Gastroesophageal sphincter (tissue), 3 donors: ENCODE measurements at regions not wholly inside any gene's neighbourhood (a gene's known extent, or its start where the extent isn't known, plus 50 kb on each side); places are given as distances from the start of the nearest gene placed in this dataset.

Experiments used
- EP300 ChIP-seq: sonication (generic); formaldehyde crosslinking; IDR thresholded peaks from one replicate; pipeline ENCODE4 v1.6.1; 2017; ENCODE audit warnings: antibody characterized with exemption, mild to moderate bottlenecking
- POLR2A ChIP-seq, 2 donors: fragments of 450-650 bp; IDR thresholded peaks; one replicate each; pipeline ENCODE4 v1.6.1; 2017; ENCODE audit warnings: antibody characterized with exemption in 2 of 2, mild to moderate bottlenecking in 2 of 2, moderate library complexity in 1 of 2
- POLR2AphosphoS5 ChIP-seq: sonication (generic); formaldehyde crosslinking; IDR thresholded peaks from one replicate; pipeline ENCODE4 v1.6.1; 2017; ENCODE audit warnings: antibody characterized with exemption
- TF ChIP-seq, protein P1 (sequence below), 4 experiments: fragments of 200-600 bp in 2 of 4; fragments of 450-650 bp in 2 of 4; sonication (generic) in 1 of 4; IDR thresholded peaks; one replicate each; pipeline ENCODE4 v1.5.1; 2017 to 2019; ENCODE audit warnings: antibody characterized with exemption in 4 of 4, mild to moderate bottlenecking in 2 of 4, moderate library complexity in 2 of 4

DNA sequence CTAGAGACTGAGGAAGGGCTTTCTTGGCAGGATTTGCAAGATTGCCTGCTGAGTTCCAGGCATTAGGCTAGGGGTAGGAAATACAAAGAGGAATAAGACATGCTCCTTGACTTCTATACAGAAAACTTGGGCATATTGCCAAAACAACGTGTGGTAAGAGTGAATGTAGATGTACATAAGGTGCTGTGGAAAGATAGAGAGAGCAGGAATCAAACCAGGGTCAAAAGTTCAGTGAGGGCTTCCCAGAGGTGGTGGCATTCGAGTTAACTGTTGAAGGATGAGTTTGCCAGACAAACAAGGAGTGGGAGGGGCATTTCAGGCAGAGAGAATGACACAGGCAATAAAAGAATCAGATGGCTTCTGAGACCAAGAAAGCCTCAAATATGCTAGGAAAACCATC is 187.9 kb downstream of the KDR start:
- TF ChIP-seq, protein P1, sequence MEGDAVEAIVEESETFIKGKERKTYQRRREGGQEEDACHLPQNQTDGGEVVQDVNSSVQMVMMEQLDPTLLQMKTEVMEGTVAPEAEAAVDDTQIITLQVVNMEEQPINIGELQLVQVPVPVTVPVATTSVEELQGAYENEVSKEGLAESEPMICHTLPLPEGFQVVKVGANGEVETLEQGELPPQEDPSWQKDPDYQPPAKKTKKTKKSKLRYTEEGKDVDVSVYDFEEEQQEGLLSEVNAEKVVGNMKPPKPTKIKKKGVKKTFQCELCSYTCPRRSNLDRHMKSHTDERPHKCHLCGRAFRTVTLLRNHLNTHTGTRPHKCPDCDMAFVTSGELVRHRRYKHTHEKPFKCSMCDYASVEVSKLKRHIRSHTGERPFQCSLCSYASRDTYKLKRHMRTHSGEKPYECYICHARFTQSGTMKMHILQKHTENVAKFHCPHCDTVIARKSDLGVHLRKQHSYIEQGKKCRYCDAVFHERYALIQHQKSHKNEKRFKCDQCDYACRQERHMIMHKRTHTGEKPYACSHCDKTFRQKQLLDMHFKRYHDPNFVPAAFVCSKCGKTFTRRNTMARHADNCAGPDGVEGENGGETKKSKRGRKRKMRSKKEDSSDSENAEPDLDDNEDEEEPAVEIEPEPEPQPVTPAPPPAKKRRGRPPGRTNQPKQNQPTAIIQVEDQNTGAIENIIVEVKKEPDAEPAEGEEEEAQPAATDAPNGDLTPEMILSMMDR (IDR thresholded peaks at IDR 0.05): no peak
- TF ChIP-seq POLR2A (IDR thresholded peaks at IDR 0.05) (no peak), EP300 (no peak), POLR2AphosphoS5 (no peak)
